ENCODE measurements at regions not wholly inside any gene's neighbourhood (a gene's known extent, or its start where the extent isn't known, plus 50 kb on each side); places are given as distances from the start of the nearest gene placed in this dataset.
"Not testable (repeated sequence)": the region's sequence is repeated elsewhere in the genome, so short reads cannot be mapped to it uniquely, and the experiment has no call there.

DNA sequence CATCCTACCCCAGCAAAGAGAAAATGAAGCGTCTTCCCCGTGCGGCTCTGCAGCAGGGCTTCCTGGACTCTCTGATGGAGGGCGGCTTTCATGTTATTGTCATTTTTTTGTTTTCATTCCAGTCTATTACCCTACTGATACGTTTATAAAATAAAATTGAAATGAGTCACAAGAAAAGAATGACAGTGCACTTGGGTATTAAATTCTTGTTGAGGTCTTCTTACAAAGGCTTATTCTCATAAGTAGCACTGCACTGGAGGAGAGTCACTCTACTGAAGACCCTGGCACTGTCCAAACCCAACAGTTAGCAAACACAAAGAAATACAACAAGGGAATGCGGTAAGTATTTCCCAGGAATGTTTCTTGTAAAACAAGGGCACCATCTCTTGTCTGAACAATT, 379.3 kb downstream of the MAFB start:
- DNase-seq = no peak

GRCh38 chr20:40307997-40308396, 381.0 kb downstream of the MAFB start:
- no peak for DNase-seq

DNA sequence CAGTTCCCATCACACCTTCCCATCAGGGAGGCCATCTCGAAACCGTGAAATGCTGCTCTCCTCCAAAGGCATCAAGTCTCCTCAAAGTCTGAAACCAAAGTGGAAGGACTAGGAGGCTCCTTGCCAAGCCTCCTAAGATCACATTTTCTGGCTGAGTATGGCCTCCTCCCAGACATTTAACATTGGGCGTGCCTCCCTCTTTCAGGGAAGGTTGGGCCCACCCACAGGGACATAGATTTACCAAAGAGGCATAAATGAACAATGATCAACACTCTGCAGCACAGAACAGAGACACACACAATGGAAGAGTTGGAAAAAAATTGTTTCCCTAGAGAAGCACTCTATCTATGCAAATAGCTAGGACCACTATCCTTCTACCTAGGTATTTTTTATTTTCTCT, 381.8 kb downstream of the MAFB start:
- no peak for DNase-seq

DNA sequence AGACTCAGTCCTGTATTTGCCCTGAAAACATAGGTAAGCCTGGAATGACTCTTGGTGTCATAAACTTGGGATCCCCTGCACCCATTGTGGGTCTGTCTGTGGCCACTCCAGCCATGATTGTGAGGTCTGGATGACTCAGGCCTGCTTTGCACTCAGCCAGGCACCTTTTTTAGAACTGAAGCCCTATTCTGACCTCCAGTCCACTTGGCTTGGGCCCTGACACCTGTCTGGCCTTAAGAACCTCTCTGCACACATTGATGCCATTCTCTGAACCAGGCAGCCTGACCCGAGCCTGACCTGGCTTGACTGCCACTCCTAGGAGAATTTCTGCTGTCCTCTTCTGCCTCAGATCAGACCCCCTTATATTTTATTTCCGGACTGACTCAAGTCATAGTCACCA, 383.7 kb downstream of the MAFB start:
- no peak for DNase-seq

DNA sequence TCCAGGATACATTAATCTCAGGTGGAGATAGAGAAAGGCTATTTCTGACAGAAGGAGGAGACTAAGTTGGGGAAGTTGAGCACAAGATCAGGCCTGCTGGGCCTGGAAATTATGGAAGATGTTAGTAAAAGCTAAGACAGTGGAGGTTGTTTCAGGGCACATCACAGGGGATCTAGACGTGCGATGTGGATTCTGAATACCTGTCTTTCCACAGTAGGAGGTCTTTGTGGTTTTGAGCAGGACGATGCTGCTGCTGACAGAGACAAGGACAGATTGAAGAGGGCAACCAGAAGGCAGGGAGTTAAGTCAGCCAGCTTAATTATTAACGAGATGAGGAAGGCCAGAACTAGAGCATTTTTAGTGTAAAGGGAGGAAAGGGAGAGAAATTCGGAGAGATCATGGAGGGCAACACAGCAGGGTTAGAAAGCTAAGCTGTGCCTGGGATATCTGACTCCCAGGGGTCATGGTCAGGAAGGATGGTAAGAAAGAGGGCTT, 384.9 kb downstream of the MAFB start:
- no peak for DNase-seq

DNA sequence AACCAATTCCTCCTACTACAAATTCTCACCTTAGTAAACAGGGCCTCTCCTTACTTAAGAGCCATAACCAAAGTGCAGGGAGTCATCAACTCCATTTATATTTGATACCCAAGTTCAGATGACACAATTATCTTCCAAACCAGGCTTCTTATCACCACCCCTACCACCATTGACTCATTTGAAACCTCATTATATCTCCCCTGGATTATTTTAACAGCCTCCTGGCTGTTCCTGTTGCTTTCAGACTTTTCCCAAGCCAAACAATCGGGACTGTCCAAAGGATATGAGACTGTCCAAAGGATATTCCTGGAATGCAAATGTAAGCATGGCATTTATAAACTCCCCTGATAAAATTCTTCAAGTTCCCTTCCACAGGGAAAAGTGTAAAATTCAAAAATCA, 394.3 kb downstream of the MAFB start:
- no peak for DNase-seq

GRCh38 chr20:40294175-40294574, 394.9 kb downstream of the MAFB start:
- DNase-seq = no peak

- DNase-seq = no peak
Observed at GRCh38 chr20:40293740-40294139, 395.3 kb downstream of the MAFB start.

GRCh38 chr20:40291493-40292135, 397.4 kb downstream of the MAFB start:
- no peak for DNase-seq

- no peak for DNase-seq
Observed at GRCh38 chr20:40287683-40288082, 401.4 kb downstream of the MAFB start.

- DNase-seq = no peak
Observed at GRCh38 chr20:40286975-40287531, 402.0 kb downstream of the MAFB start.

GRCh38 chr20:40284611-40285010, 404.4 kb downstream of the MAFB start:
- no peak for DNase-seq

DNA sequence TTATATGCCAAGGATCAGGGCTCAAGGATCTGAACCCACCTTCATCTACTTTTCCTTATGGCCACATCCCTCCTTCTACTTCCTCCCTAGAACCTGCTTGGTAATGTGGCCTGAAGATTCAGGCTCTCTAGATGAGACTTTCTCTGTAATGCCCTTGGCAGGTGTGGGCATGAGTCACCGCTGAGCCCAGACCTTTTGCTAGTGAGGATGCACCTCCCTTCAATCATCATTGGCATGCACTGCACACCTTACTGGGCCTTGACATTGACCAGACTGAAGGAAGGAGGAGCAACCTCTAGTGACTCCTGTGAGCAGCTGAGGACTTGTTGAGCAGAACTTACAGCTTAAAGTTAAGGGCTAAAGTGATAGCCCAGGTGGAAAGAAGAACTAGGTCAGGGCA, 405.3 kb downstream of the MAFB start:
- no peak for DNase-seq

GRCh38 chr20:40282941-40283340, 406.1 kb downstream of the MAFB start:
- DNase-seq = no peak

DNA sequence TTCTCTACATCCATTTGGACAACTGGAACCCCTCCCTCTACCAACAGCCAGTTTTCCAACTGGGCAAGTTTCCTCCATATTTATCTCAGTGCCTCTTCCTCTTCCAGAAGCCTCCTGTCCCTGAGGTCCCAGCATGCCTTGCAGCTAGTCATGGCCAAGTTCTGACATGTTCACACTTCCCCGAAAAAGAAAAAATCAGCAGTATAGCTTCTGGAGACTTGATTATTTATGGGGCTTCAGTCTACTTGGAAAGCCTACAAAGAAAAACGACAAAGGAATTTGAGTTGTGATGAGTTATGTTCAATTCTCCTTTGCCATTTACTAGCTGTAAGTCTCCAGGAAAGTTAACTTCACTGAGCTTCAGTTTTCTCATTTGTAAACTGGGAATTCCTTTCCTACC, 406.5 kb downstream of the MAFB start:
- no peak for DNase-seq

GRCh38 chr20:40280616-40281015, 408.4 kb downstream of the MAFB start:
- no peak for DNase-seq

DNA sequence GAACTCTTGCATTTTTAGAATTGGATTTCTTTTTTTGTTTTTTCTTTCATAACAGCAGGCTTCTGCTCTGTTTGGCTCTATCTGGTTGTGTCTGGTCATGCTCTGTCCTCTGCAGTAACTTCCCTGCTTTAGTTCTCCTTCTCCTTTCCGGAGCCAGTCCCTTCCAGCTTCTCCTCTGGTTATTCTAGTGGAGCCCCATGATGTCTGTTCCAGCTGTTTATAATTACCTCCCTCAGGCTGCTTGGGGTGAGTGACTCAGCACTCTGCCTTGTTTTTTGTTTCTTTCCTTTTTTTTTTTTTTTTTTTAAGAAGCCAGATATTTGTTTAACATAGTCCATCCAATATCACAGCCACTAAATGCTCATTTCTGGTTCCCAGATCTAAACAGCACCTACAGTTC, 409.6 kb downstream of the MAFB start:
- no peak for DNase-seq

DNA sequence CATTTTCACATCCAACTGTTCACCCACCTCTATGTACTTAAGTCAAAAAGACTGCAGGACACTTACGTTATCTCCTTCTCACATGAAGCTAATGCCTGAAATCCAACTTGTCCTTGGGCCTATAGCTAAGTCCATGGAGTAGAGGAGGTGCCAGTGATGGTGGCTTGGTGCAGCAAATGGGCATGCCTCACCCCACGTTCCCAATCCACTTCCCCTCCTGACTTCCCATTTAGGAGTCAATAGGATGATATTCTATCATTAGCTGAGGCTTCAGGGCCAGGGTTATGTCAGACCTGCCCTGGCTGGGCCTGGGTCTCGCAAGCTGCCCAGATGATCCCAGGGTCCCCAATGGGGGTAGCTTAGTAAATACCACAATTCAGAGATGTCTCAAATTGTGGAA, 410.4 kb downstream of the MAFB start:
- no peak for DNase-seq

- DNase-seq = no peak
Observed at GRCh38 chr20:40276301-40276700, 412.7 kb downstream of the MAFB start.

DNA sequence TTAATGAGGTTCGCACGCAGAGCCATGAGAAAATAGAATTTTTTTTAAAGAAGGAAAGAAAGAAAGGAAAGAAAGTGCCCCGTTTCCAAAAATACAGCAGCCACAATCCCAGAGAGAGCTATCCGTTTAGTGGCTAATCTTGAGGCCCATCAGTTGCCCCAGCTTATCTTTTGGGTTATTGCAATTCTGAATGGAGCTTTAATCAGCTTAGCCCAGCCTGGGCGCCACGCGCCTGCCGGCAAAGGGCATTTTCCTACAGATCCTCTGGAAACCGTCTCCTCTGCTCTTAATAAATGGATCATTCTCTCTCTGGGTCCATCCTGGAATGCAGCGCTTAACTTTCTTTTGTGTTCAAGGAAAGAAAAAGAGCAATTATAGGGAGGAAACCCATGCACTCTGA, 413.3 kb downstream of the MAFB start:
- DNase-seq = no peak

DNA sequence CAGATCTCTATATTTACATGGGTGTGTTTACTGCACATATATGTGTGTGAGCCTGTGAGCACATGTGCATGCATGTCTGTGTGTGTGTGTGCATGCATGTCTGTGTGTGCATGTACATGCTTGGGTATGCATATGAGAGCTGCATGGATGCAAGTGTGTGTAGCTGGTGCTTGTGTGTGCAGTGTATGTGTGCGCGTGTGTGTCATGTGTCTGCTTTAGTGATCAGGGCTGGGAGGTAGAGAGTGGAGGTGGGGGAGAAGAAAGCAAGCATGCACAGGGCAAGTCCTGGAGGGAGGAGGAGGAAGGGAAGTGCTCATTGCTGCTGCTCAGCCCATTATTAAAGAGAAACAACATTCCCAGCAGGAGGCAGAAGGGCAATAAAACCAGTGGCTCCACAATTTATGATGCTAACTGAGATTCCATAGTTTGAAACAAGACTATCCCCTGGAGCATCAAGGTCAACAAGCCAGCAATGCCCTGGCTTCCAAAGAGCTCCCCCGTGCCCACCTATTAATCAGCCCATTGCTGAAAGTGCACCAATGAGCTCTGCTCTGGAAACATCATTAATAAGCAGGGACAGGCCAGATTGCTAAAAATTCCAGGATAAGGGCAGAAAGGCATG, 414.0 kb downstream of the MAFB start:
- DNase-seq = no peak

- DNase-seq = not testable (repeated sequence)
Observed at GRCh38 chr20:40269274-40269673, 419.8 kb downstream of the MAFB start.

- DNase-seq = no peak
Observed at GRCh38 chr20:40268321-40269075, 420.5 kb downstream of the MAFB start.

Measured in CD4-positive, alpha-beta T cell treated with Interleukin-15 for 1 hour (primary cell).